NCI-H1417 treated with DMSO at 0.1 percent for 48 hours (cell line): ENCODE measurements at regions not wholly inside any gene's neighbourhood (a gene's known extent, or its start where the extent isn't known, plus 50 kb on each side); places are given as distances from the start of the nearest gene placed in this dataset.
"Not testable (repeated sequence)": the region's sequence is repeated elsewhere in the genome, so short reads cannot be mapped to it uniquely, and the experiment has no call there.

ENCODE experiments used
- DNase-seq: peaks from one replicate; lab custom pipeline; 2025; lab: John Stamatoyannopoulos, UW

DNA sequence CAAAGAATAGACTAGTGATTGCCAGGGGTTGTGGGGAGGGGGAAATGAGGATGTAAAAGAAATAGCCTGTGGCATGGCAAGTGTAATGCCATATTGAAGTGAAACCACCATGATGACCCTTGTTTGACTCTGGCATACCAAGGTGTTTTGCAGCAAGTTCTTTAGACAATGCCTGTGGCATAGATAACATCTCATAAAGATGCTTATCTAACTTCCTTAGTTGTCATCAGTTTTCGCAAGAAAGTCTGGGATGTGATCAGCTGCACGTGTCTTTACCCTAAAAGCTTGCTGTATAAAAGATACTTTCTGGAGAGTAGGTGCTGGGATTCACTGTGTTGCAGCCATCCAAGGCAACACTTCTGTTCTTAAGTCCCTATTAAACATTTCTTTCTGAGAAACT lies 176.1 kb upstream of the MAGEB16 start:
- DNase-seq = no peak

DNA sequence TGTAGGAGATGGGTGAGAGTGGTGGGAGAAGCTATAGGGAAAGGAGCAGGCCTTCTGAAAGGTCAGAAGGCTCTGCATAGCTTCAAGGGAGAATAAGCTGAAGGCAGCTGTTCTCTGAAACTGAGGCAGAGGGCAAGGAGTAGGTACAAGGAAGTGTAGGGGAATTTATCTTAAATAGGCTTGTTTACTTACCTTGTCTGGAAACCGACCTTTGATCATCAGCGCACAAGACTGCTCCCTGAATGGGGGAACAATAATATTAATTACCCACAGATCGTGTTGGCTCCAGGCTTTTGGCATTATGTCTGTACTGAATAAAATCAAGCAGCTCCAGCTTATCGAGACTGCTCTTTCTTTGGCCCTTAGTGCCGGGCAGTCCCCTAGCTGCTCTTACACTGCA lies 175.5 kb upstream of the MAGEB16 start:
- DNase-seq = no peak

DNA sequence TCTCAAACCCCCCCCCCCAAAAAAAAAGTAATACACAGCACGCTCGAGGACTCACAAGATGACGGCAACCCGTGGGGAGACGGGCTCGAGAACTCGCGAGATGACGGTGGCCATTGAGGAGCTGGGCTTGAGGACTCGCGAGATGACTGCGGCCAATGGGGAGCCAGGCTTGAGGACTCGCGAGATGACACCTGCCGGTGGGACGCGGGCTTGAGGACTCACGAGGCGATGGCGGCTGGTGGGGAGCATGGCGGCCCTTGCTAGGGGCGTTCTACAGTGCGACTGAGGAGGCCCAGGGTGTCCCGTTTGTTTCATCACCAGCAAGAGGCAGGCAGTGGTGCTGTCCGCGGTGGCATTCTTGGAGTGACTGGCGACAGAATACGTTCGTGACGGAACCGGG lies 172.4 kb upstream of the MAGEB16 start:
- DNase-seq = no peak

DNA sequence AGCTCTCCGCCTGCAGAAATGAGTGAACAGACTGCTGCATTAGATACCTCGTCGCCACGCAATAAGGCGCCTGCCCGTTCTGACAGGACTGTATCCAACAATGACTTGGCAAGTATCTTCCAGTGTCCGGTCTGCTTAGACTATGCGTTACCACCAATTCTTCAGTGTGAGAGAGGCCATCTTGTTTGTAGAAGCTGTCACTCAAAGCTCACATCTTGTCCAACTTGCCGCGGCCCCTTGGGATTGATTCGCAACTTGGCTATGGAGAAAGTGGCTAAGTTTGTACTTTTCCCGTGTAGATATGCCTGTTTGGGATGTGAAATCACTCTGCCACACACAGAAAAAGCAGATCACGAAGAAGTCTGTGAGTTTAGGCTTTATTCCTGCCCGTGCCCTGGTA lies 172.0 kb upstream of the MAGEB16 start:
- DNase-seq = no peak

DNA sequence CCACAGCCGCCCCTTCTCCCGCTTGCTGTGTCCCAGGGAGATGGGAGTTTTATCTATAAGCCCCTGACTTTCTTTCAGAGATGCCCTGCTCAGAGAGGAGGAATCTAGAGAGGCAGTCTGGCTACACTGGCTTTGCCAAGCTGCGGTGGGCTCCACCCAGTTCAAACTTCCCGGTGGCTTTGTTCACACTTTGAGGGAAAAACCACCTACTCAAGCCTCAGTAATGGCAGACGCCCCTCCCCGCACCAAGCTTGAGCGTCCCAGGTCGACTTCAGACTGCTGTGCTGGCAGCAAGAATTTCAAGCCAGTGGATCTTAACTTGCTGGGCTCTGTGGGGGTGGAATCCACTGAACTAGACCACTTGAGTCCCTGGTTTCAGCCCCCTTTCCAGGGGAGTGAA lies 162.2 kb upstream of the MAGEB16 start:
- DNase-seq = not testable (repeated sequence)

DNA sequence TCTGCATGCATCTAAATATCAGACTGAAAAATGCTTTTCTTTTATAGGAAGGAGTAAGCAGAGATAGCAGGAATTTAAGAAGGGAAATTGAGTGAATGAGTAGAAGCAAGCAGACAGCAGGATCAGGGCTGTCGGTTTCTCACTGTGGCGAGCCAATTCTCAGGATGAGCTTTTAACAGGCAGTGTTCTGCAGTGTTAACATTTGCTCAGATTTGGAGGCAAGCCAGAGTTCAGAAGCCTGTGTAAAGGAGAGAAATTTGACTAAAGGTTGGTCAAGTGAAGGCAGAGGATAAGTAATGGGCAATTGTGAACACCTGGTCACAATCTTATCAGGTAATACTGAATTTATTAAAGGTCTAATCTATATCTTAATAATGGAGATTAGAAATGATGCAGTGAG lies 133.3 kb upstream of the MAGEB16 start:
- no peak for DNase-seq

DNA sequence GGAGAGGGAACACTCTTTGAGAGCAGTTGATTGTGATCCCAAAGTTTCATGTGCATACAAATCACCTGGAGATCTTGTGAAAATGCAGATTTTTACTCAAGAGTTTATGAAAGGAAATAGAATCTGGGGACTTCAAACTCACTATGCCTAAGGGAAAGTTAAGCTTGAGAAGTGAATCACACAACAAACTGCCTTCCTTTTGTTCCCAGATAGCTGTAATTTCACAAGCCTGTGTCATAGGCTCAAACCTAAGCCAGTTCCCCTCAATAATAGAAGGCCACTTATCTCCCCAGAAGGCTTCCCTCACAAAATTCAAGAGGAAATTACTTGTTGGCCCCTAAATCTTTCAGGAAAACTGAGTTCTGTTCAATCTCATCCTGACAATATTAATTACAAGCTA lies 132.8 kb upstream of the MAGEB16 start:
- DNase-seq = no peak

DNA sequence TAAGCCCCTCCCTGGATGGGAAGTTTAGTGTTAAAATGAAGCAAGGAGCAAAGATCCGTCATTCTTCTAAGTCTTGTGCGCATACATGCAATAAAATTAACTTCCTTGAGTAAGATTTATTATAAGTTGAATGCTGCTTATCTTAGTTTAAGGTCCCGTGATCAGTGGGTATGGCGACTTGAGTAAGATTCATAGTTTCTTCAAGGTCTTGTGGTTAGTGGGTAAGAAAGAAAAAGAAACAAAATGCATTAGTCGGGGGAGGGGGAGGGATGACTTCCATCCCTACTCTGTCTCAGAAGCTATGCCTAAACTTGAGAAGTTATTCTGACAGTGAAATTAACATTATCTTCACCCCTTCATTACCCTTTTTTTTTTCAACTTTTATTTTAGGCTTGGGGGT lies 127.3 kb upstream of the MAGEB16 start:
- DNase-seq = no peak

DNA sequence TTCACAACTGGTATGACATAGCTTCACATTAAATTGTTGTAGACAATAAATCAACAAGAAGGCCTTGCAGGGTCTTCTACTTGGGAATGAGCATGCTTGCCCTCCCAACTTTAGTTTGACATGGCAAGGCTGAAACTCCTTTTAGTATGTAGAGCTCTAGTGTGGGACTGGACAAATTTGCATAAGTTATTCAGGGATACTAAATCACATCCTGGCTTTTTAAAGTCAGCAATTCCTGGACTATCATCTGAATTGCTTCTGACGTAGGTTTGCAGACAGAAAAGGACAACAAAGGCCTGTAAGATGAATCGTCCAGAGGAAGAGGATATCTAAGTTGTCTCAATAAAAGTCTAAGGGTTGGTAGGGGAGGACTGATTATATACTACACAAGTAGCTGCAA lies 123.0 kb upstream of the MAGEB16 start:
- DNase-seq = no peak

DNA sequence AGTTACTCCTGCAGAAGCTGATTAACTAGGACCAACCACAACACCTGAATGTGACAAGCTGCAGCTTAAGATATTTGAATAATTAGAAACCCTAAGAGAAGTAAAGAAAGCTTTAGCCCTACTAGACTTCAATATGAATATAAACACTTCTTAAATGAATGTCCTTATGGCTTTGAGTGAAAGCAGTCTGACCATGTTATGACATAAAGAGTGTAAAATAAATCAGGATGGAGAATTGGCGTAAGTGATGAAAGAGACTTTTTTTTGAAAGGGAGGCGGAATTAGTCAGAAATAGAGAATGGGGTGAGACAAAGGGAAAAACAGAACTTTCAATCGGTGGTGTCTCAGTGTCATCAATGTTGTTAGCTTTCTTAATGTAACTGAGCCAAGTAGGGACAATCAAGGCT lies 117.2 kb upstream of the MAGEB16 start:
- no peak for DNase-seq

DNA sequence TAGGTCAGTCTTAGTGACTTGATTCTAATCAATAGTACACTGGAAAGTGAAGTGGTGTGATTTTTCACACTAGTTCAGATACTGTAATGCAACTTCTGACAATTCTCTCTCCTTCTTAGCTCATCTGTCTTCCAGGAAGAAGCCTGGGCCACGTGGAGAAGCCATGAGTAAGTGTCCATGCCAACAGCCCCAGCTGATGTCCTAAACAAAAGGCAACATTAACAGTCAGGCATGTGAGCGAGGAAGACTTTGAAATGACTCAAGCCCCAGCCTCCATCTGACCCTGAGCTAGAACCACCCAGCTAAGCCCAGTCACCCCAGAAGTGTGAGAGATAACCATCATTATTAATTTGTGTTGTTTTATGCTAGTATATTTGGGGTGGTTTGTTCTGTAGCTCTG lies 115.7 kb upstream of the MAGEB16 start:
- no peak for DNase-seq

DNA sequence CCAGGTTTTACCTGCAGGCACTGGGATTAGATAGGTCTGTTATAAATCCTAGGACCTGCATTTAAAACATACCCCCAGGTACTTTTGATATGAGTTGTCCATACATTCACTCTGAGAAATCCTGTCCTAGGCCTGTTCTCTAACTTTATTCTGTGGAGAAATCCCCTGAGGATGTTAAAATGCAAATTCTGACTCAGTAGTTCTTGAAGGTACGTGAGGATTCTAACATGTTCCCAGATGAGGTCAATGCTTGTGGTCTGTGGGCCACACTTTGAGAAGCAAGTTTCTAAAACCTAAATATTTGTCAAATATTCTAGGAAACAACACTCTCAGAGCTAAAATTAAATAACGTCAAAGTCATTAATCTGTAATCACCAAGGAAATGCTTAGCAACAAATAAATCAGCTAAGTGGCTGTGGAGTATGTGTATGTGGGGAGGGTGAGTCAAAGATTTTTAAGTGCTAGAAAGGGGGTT lies 101.3 kb upstream of the MAGEB16 start:
- no peak for DNase-seq

DNA sequence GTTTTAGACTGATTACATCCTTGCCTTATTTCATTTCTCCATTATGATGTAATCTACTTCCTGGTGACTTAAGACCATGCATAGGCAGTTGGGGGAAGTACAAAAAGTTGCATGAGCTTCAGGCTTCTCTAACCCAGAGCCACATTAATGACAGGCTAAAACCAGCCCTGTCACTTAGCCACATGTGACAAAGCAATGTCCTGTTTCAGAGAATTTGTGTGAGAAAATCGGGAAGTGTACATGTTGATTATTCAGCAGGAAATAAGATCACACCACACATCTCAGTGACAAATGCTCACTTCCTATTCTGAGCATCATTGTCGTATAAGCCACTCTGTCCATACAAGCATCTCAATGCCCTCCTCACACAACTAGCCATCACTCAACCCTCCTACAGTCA lies 98.5 kb upstream of the MAGEB16 start:
- no peak for DNase-seq

DNA sequence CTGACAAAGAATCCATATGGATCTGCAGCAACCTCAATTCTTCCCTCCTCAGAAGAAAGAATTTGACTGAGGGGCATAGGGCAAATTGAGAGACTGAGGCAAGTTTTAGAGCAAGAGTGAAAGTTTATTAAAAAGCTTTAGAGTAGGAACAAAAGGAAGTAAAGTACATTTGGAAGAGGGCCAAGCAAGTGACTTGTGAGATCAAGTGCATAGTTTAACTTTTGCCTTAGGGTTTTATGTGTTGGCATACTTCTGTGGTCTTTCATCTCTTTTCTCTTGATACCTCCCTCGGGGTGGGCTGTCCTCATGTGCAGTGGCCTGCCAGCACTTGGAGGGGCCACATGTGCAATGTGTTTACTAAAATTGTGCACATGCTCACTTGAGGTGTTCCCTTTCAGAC lies 98.0 kb upstream of the MAGEB16 start:
- no peak for DNase-seq

DNA sequence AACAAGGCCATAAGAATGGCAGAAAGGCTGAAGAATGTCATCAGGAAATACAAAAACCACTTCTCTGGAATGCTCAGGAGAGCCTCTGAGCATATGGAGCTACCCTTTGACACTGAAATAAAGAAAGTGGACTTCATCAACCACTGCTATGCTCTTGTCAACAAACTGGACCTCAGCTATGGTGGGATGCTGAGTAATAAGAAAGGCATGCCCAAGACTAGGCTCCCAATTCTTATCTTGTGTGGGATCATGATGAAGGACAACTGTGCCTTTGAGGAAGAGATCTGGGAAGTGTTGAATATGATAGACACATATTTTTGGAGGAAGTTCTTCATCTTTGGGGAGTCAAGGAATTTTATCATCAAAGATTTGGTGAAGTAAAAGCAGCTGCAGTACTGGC lies 86.9 kb upstream of the MAGEB16 start:
- DNase-seq = no peak

DNA sequence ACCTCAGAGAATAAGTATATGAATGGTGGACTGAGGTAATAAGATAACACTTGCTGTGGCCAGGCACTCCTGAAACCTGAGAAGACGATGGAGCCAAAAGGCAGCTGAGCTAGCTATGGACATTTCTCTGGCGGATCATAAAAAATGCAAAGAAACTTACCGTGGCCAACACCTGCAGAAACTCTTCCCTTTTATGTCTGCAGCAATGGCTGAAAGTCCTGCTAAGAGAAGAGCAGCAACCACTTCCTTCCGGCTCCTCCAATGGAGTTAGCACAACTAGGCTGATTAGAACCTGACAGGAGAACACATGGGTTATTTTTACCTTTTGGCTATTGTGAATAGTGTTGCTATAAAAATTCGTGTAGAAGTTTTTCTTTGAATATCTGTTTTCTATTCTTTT lies 76.0 kb upstream of the MAGEB16 start:
- no peak for DNase-seq

DNA sequence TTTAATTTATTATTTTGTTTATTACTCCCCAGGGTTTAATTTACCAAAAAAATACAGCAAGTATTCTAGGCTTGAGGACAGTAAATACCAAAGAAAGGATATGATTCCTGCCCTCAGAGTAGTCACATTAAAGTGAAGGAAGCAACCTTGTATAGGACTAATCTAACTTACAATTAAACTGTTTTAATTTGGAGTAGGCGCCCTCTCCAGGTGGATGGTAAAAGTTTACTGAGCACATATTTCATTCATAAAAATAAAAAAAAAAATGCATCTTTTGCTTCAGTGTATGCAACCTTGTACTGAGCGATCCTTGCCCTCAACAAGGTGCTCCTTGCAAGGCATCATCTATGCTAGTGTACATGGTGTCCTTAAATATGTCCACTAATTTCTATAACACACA lies 72.0 kb upstream of the MAGEB16 start:
- no peak for DNase-seq

DNA sequence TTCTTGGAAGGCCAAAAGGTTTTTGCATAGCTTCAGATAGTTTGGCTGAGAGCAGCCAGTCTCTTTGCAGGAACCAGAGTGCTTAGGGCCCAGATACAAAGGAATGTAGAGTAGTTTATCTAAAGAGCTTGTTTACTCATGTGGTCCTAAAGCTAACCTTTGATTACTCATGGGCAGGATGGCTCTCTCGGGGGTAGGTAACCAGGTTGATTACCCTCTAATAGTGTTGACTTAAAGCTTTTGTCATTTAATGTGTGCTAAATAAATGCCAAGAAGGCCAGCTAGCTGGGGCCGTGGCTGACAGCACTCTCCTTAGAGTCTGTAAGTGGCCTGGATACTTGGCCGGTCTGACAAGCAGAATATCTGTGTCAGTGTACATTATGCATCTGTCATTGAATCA lies 69.7 kb upstream of the MAGEB16 start:
- no peak for DNase-seq

DNA sequence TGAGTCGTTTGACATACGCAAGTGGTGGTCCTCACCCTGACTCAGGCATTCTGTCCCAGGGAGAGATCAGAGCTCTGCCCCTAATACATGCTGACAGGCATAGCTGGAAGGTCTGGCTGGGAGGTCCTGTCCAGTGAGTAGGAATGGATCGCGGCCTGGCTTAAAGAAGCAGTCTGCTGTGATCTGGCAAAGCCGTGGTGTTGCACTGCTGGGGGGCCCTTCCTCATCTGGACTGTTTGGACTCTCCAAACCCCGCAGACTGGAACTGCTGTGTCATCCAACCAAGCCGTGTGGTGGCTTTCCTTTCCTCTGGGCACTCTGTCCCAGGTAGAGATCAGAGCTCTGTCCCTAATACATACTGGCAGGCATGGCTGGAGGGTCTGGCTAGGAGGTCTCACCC lies 64.3 kb upstream of the MAGEB16 start:
- no peak for DNase-seq

DNA sequence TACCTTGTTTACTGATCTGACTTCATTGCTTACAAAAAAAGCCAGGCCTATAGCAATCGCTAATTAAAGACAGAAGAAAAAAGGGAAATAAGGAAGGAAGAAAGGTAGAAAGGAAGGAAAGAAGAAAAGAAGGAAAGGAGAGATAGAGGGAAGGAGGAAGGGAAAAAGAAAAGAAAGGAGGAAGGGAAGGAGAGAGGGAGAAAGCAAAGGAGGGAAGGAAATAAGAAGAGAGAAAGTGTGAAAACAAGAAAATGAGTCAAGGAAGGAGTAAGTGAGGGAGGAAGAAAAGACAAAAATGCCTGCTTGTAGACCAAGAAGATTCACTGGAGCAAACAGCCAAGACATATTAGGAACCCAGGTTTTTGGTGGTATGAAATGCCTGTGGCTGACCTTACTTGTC lies 57.0 kb upstream of the MAGEB16 start:
- DNase-seq = no peak

DNA sequence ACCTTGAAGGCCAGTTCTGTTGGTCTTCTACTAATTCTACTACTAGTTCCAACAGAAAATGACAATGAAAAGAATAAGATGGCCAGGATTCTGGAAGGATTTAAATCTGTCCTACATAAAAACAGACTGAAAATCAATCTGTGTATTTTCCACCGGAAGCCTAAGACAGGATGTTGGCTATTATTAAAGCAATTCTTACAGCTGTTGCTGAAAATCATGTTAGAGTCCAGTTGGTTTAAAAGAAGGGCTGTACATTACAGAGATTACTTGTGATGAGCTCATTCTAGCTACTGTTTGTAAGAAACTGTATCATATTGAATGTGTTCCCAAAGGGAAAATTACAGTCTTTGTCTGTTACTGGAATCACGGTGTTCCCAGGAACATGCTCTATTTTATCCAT lies 54.8 kb upstream of the MAGEB16 start:
- DNase-seq = no peak
